Esophagus muscularis mucosa (tissue), 3 donors: ENCODE measurements at regions not wholly inside any gene's neighbourhood (a gene's known extent, or its start where the extent isn't known, plus 50 kb on each side); places are given as distances from the start of the nearest gene placed in this dataset.

ENCODE experiments used
- POLR2A ChIP-seq: fragments of 450-650 bp; IDR thresholded peaks from one replicate; pipeline ENCODE4 v1.6.1; 2017; ENCODE audit warnings: antibody characterized with exemption, moderate library complexity, mild to moderate bottlenecking, low read depth
- POLR2AphosphoS5 ChIP-seq, 2 donors: sonication (generic); formaldehyde crosslinking; IDR thresholded peaks; one replicate each; pipeline ENCODE4 v1.6.1; 2017; ENCODE audit warnings: antibody characterized with exemption in 2 of 2
- TF ChIP-seq, protein P1 (sequence below), 3 experiments: fragments of 200-600 bp in 2 of 3; fragments of 450-650 bp in 1 of 3; sonication (generic) in 2 of 3; IDR thresholded peaks; one replicate each; pipeline ENCODE4 v1.5.1; 2017 to 2019; ENCODE audit warnings: antibody characterized with exemption in 3 of 3, mild to moderate bottlenecking in 2 of 3, moderate library complexity in 1 of 3

DNA sequence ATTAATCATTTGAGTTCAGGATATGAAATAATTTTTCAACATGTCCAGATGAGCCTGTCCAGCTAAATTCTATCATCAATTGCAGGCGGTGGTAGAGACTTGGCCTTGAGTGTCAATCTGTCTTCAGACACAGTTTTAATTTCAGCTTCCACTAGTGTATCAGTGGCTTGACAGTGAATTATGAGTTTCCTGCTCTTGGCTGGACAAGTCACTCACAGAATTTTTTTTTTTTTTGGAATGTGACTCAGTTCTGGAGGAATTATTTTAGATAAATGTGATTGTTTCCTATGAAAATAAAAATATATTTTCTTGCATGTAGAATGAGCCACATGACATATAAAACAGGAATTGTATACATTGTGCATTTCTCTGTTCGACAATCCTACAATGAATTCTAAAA lies 319.9 kb upstream of the AKR1E2 start:
- TF ChIP-seq, protein P1, sequence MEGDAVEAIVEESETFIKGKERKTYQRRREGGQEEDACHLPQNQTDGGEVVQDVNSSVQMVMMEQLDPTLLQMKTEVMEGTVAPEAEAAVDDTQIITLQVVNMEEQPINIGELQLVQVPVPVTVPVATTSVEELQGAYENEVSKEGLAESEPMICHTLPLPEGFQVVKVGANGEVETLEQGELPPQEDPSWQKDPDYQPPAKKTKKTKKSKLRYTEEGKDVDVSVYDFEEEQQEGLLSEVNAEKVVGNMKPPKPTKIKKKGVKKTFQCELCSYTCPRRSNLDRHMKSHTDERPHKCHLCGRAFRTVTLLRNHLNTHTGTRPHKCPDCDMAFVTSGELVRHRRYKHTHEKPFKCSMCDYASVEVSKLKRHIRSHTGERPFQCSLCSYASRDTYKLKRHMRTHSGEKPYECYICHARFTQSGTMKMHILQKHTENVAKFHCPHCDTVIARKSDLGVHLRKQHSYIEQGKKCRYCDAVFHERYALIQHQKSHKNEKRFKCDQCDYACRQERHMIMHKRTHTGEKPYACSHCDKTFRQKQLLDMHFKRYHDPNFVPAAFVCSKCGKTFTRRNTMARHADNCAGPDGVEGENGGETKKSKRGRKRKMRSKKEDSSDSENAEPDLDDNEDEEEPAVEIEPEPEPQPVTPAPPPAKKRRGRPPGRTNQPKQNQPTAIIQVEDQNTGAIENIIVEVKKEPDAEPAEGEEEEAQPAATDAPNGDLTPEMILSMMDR (IDR thresholded peaks at IDR 0.05) = no peak
- no peak for TF ChIP-seq POLR2A
- TF ChIP-seq POLR2AphosphoS5 (IDR thresholded peaks at IDR 0.05) = no peak
